ENCODE measurements at regions not wholly inside any gene's neighbourhood (a gene's known extent, or its start where the extent isn't known, plus 50 kb on each side); places are given as distances from the start of the nearest gene placed in this dataset.

DNA sequence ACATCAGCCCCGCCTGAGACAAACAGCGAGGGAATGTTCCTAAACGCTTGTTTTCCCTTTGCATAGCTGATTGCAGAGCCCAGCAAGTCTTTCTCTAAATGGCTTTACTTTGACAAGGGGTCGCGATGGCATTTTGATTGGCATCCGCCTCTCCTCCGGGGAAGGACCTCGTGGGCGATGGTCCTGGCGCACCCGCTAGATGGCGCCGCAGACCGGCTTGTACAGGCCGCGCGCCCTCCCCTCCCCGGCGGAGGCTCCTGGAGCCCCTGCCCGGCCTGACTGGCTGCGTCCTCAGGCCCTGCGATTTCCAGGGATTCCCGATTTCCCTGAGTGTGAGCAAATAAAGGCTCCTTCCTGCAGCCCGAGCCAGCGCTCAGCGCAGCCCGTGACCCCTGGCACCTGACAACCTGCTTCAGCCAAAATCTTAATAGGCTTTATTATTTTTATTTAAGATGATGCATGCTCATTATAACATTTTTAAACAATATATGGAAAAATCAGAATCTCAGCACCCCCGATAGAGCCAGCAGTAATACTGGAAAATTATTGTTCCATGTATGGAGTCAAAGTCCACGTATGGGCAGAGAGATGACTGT is 468.3 kb downstream of the AACS start:
- Histone ChIP-seq H3K27me3 (ENCODE audit: control insufficient read depth in 2 of 2, insufficient read depth in 2 of 2, low read length in 2 of 2) (no peaks in the 10 kb centered on the region), H3K36me3 (ENCODE audit: control insufficient read depth in 2 of 2, extremely low read depth in 1 of 2, insufficient read depth in 2 of 2, low read length in 2 of 2) (no peaks in the 10 kb centered on the region), H3K4me3 (replicated peaks in 1 of 3; ENCODE audit: insufficient read depth in 1 of 3, low read depth in 1 of 3, low read length in 3 of 3) (no peak overlapping the region), H2AFZ (ENCODE audit: low read depth, low read length) (no peak overlapping the region), H3K79me2 (ENCODE audit: control insufficient read depth, insufficient read depth, low read length) (no peaks in the 10 kb centered on the region), H3K4me2 (ENCODE audit: insufficient read depth, low read length) (no peak overlapping the region), H3K9me3 (replicated peaks; ENCODE audit: control insufficient read depth, insufficient read depth, low read length) (peaks cover 4% of the 10 kb centered on the region), H4K20me1 (replicated peaks; ENCODE audit: control insufficient read depth, extremely low read depth, insufficient read depth, low read length) (no peaks in the 10 kb centered on the region), H3K27ac (ENCODE audit: insufficient read depth, low read depth, low read length) (no peak overlapping the region), H3K9ac (replicated peaks; ENCODE audit: extremely low read depth, insufficient read depth, low read length) (no peak overlapping the region), H3K9me1 (replicated peaks; ENCODE audit: control insufficient read depth, extremely low read depth, insufficient read depth, low read length) (no peaks in the 10 kb centered on the region), H3K4me1 (ENCODE audit: control insufficient read depth, extremely low read depth, insufficient read depth, low read length) (no peaks in the 10 kb centered on the region)
- no peak for FAIRE-seq
- no peak for DNase-seq (ENCODE audit: low read depth, low spot score)
- no TSS peak for BruUV-seq (replicated peaks)
- ChIA-PET CTCF (no interaction called here), POLR2A (no interaction called here)
- TF ChIP-seq, protein P1, sequence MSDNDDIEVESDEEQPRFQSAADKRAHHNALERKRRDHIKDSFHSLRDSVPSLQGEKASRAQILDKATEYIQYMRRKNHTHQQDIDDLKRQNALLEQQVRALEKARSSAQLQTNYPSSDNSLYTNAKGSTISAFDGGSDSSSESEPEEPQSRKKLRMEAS (IDR thresholded peaks at IDR 0.05; ENCODE audit: insufficient read depth, insufficient read length), result no peak
- TF ChIP-seq GATA2 (IDR thresholded peaks at IDR 0.05; ENCODE audit: insufficient read depth, insufficient read length, low read depth, low read length), result no peak
- TF ChIP-seq MYC (IDR thresholded peaks at IDR 0.05; ENCODE audit: low read depth, low read length), result no peak
- TF ChIP-seq FOS (IDR thresholded peaks at IDR 0.05; ENCODE audit: borderline replicate concordance, insufficient read depth, low read length), result no peak
- TF ChIP-seq EZH2 (IDR thresholded peaks at IDR 0.05; ENCODE audit: borderline replicate concordance, low read depth, low read length, severe bottlenecking), result no peak
- TF ChIP-seq POLR2A (IDR thresholded peaks at IDR 0.05; ENCODE audit: low read depth, low read length), result no peak
- TF ChIP-seq POLR2AphosphoS5 (IDR thresholded peaks at IDR 0.05; ENCODE audit: insufficient read depth, low read depth, low read length), result no peak
- TF ChIP-seq, protein P2, sequence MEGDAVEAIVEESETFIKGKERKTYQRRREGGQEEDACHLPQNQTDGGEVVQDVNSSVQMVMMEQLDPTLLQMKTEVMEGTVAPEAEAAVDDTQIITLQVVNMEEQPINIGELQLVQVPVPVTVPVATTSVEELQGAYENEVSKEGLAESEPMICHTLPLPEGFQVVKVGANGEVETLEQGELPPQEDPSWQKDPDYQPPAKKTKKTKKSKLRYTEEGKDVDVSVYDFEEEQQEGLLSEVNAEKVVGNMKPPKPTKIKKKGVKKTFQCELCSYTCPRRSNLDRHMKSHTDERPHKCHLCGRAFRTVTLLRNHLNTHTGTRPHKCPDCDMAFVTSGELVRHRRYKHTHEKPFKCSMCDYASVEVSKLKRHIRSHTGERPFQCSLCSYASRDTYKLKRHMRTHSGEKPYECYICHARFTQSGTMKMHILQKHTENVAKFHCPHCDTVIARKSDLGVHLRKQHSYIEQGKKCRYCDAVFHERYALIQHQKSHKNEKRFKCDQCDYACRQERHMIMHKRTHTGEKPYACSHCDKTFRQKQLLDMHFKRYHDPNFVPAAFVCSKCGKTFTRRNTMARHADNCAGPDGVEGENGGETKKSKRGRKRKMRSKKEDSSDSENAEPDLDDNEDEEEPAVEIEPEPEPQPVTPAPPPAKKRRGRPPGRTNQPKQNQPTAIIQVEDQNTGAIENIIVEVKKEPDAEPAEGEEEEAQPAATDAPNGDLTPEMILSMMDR (IDR thresholded peaks at IDR 0.05; ENCODE audit: extremely low read depth in 1 of 2, insufficient read depth in 1 of 2, low read depth in 1 of 2, low read length in 2 of 2), result peak in 1 of 2 donors; percentile 19
- intact Hi-C loops (cut with micrococcal nuclease) (no loop called here), dilution Hi-C loops (cut with MboI; ENCODE audit: extremely low pct_ligation_motif_present, low sequenced_read_pairs) (no loop called here)

Data from endothelial cell of umbilical vein (primary cell).